GM12878 (cell line): ENCODE measurements at regions not wholly inside any gene's neighbourhood (a gene's known extent, or its start where the extent isn't known, plus 50 kb on each side); places are given as distances from the start of the nearest gene placed in this dataset.

Source experiments
- ATAC-seq: fragments of 200-7000 bp; cut with Tn5 transposase; 3 replicates; pipeline ENCODE4 v1.9.1; 2020; ENCODE audit warnings: mild to moderate bottlenecking, moderate library complexity
- BruUV-seq: library from RNA; stranded (reverse); fragments of 400-500 nt; replicated peaks from 2 replicates; lab custom pipeline; 2021; lab: Mats Ljungman, UMichigan
- CTCF ChIA-PET: fragments of 300-600 bp; sonication (Branson Sonifier 250); formaldehyde crosslinking; extraction: SDS; loops from one replicate; lab custom pipeline; 2021; ENCODE audit warnings: inconsistent platforms; lab: Yijun Ruan, JAX
- POLR2A ChIA-PET: fragments of 350-600 bp; formaldehyde crosslinking; extraction: SDS; loops from one replicate; lab custom pipeline; 2021; ENCODE audit warnings: inconsistent platforms; lab: Charles Lee
- RAD21 ChIA-PET: fragments of 300-600 bp; sonication (Branson Sonifier 250); formaldehyde crosslinking; loops from one replicate; lab custom pipeline; 2023; ENCODE audit warnings: antibody characterized with exemption; ENCODE audit not compliant: unreplicated experiment; lab: Charles Lee
- SMC1A ChIA-PET: fragments of 300-600 bp; sonication (Branson Sonifier 250); formaldehyde crosslinking; loops from one replicate; lab custom pipeline; 2023; ENCODE audit not compliant: unreplicated experiment, uncharacterized antibody; lab: Charles Lee
- DNase-seq: peaks from one replicate; pipeline ENCODE4 v3.0.0-alpha.2; 2011; ENCODE audit warnings: low read depth, low spot score
- FAIRE-seq: peaks from 3 replicates; lab custom pipeline; 2011; peaks lifted over from hg19 to GRCh38; lab: Jason Lieb, UNC
- H2AFZ ChIP-seq: 2 replicates; pipeline ENCODE4 v1.6.0; 2011; ENCODE audit warnings: low read depth, low read length, control low read depth; ENCODE audit not compliant: control insufficient read depth
- H3K27ac ChIP-seq: 2 replicates; pipeline ENCODE4 v1.5.1; 2011; ENCODE audit warnings: control low read depth; ENCODE audit not compliant: control insufficient read depth, insufficient read depth
- H3K27me3 ChIP-seq, 2 experiments: replicated peaks in 1 of 2; 2 replicates each; pipeline versions ENCODE4 v1.6.0 to v1.6.1; 2011; ENCODE audit warnings: low read length in 1 of 2; ENCODE audit not compliant: control insufficient read depth in 2 of 2, insufficient read depth in 2 of 2
- H3K36me3 ChIP-seq, 2 experiments: 2 replicates each; pipeline ENCODE4 v1.5.1; 2011; ENCODE audit warnings: low read length in 1 of 2; ENCODE audit not compliant: control insufficient read depth in 2 of 2, insufficient read depth in 2 of 2
- H3K4me1 ChIP-seq: 2 replicates; pipeline ENCODE4 v1.6.1; 2011; ENCODE audit warnings: mild to moderate bottlenecking, low read length, moderate library complexity, mixed read lengths; ENCODE audit not compliant: control insufficient read depth, insufficient read depth
- H3K4me2 ChIP-seq: 2 replicates; pipeline ENCODE4 v1.6.0; 2011; ENCODE audit warnings: control low read depth; ENCODE audit not compliant: control insufficient read depth, insufficient read depth
- H3K4me3 ChIP-seq: fragments of 200-600 bp; sonication (generic); 2 replicates; pipeline ENCODE4 v1.5.1; 2016
- H3K79me2 ChIP-seq: 2 replicates; pipeline ENCODE4 v1.6.0; 2011; ENCODE audit warnings: low read length; ENCODE audit not compliant: control insufficient read depth, insufficient read depth
- H3K9ac ChIP-seq: 2 replicates; pipeline ENCODE4 v1.8.0; 2011; ENCODE audit warnings: low read length, control low read depth, mixed read lengths; ENCODE audit not compliant: control insufficient read depth, insufficient read depth
- H3K9me3 ChIP-seq: replicated peaks from 3 replicates; pipeline ENCODE4 v1.5.1; 2011; ENCODE audit warnings: mild to moderate bottlenecking, low read length; ENCODE audit not compliant: control insufficient read depth, insufficient read depth
- H4K20me1 ChIP-seq: 2 replicates; pipeline ENCODE4 v1.6.0; 2011; ENCODE audit not compliant: control insufficient read depth, insufficient read depth
- CBX3 ChIP-seq: fragments of 200-600 bp; sonication (generic); IDR thresholded peaks from 2 replicates; pipeline ENCODE4 v1.6.1; 2016; ENCODE audit warnings: low read depth, borderline replicate concordance
- ETV6 ChIP-seq, 2 experiments: fragments of 450-650 bp in 1 of 2; IDR thresholded peaks in 1 of 2; conservative IDR thresholded peaks in 1 of 2; 2 replicates each; pipeline ENCODE4 v1.6.1; 2014; ENCODE audit warnings: antibody characterized with exemption in 1 of 2, borderline replicate concordance in 1 of 2, low read depth in 1 of 2, mild to moderate bottlenecking in 1 of 2, moderate library complexity in 1 of 2
- EZH2 ChIP-seq: IDR thresholded peaks from 2 replicates; pipeline ENCODE4 v1.6.1; 2012; ENCODE audit warnings: low read depth, mild to moderate bottlenecking, control low read depth, inconsistent platforms, low read length, borderline replicate concordance; ENCODE audit not compliant: control insufficient read depth
- LARP7 ChIP-seq: fragments of 450-650 bp; IDR thresholded peaks from 2 replicates; pipeline ENCODE4 v1.6.1; 2017; ENCODE audit warnings: mild to moderate bottlenecking
- NFXL1 ChIP-seq: fragments of 450-650 bp; IDR thresholded peaks from 2 replicates; pipeline ENCODE4 v1.6.1; 2017; ENCODE audit warnings: antibody characterized with exemption, mild to moderate bottlenecking, borderline replicate concordance
- NRF1 ChIP-seq: conservative IDR thresholded peaks from 2 replicates; pipeline ENCODE4 v1.6.1; 2011; ENCODE audit warnings: mild to moderate bottlenecking, low read depth, low read length, improper control_type of control experiment
- RELB ChIP-seq: fragments of 450-650 bp; IDR thresholded peaks from 2 replicates; pipeline ENCODE4 v1.6.1; 2017; ENCODE audit warnings: low read depth, mild to moderate bottlenecking, moderate library complexity
- SUPT20H ChIP-seq: IDR thresholded peaks from 2 replicates; pipeline ENCODE4 v1.6.1; 2011; ENCODE audit warnings: low read depth, mild to moderate bottlenecking, low read length, moderate library complexity, borderline replicate concordance; ENCODE audit not compliant: control insufficient read depth
- WGBS: methylation state at CpG from one replicate; pipeline ENCODE4 v1.1.6; 2016; ENCODE audit warnings: low lambda C conversion rate; ENCODE audit not compliant: insufficient replicate concordance, insufficient coverage; ENCODE audit errors: missing lambda C conversion rate; 5-methylcytosine and 5-hydroxymethylcytosine counted together
- in situ Hi-C: fragments of 300-500 bp; cut with MboI; formaldehyde crosslinking; loops from 9 replicates; pipeline ENCODE4 v1.14.3; 2018; ENCODE audit warnings: mixed read lengths
- intact Hi-C: fragments of 100-400 bp; cut with micrococcal nuclease; formaldehyde crosslinking; loops from one replicate; pipeline ENCODE4 v1.14.2; 2022; ENCODE audit not compliant: unreplicated experiment

DNA sequence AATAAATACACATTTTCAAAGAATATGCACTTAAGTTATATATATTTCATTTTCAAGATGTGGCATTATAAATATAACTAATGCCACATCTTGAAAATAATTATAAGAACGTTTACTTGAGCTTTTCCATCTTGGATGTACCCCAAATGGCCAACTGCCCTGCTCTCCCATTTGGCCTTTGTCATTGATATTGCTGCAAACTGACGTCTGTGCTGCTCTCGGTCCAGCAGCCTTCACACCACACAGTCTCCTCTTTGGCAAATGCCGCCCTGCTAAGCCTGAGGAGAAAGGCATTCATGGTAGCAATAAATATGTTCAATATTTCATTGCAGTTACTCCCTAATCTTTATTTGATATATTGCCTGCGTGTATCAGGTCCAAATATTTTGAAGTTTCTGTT lies 384.6 kb upstream of the ADARB2 start:
- SMC1A ChIA-PET, result interaction anchor here (1.1 kb wide), 1 partner anchor 22 kb away, joined by 3 read pairs; no protein-coding TSS in a partner anchor
- Histone ChIP-seq H3K9ac (no peak overlapping the region), H3K27me3 (no peaks in the 10 kb centered on the region), H4K20me1 (no peaks in the 10 kb centered on the region), H3K4me1 (no peaks in the 10 kb centered on the region), H3K4me2 (no peak overlapping the region), H3K27ac (no peak overlapping the region), H3K9me3 (no peaks in the 10 kb centered on the region; the same call in 2 of the 3 replicates), H3K4me3 (no peak overlapping the region), H2AFZ (no peak overlapping the region), H3K36me3 (no peaks in the 10 kb centered on the region), H3K79me2 (no peaks in the 10 kb centered on the region)
- CTCF ChIA-PET, result interaction anchor here (1.8 to 2.1 kb wide), 2 partner anchors 11 to 16 kb away, joined by 4 to 7 read pairs; no protein-coding TSS in a partner anchor
- intact Hi-C loops, result no loop called here
- DNase-seq (no peak), ATAC-seq (no peak), FAIRE-seq (no peak)
- in situ Hi-C loops, result no loop called here
- POLR2A ChIA-PET, result no interaction called here
- TF ChIP-seq SUPT20H (no peak), NRF1 (no peak), RELB (no peak), LARP7 (no peak), NFXL1 (no peak), CBX3 (no peak), EZH2 (no peak), ETV6 (conservative IDR thresholded peaks at IDR 0.05 in 1 of 2, IDR thresholded peaks at IDR 0.05 in 1 of 2; ENCODE audit: borderline replicate concordance in 1 of 2, low read depth in 1 of 2) (no peak)
- BruUV-seq, result no TSS peak
- RAD21 ChIA-PET, result no interaction called here
- 2% methylated on average over 5 of the region's 5 CpGs for WGBS
